Esophagus squamous epithelium (tissue), 4 donors: ENCODE measurements at regions not wholly inside any gene's neighbourhood (a gene's known extent, or its start where the extent isn't known, plus 50 kb on each side); places are given as distances from the start of the nearest gene placed in this dataset.

Experiments used
- POLR2A ChIP-seq, 4 donors: fragments of 450-650 bp; IDR thresholded peaks; one replicate each; pipeline ENCODE4 v1.6.1; 2017; ENCODE audit warnings: antibody characterized with exemption in 4 of 4, mild to moderate bottlenecking in 4 of 4, moderate library complexity in 3 of 4
- TF ChIP-seq, protein P1 (sequence below), 6 experiments: fragments of 450-650 bp in 4 of 6; fragments of 200-600 bp in 2 of 6; sonication (generic) in 2 of 6; IDR thresholded peaks; one replicate each; pipeline ENCODE4 v1.5.1; 2016 to 2019; ENCODE audit warnings: antibody characterized with exemption in 6 of 6, mild to moderate bottlenecking in 4 of 6, moderate library complexity in 4 of 6

DNA sequence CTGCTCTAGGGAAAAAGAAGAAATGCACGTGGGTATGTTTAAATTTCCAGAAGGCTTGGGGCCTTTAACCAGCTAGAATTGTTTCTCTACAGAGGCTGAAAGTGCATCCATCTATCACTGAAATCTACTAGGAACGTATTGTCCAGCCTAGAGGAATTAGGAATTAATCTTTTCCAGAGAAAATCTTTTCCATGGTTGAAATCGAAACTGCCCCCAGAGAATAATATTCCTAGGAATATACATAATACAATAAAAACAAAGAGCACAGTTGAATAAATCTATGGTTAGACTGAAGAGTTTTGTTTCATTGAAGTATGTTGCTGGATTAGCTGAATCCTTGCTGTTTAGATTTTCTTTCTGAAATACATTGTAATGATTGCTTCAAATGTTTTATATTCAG is 378.5 kb downstream of the PLK2 start:
- TF ChIP-seq, protein P1, sequence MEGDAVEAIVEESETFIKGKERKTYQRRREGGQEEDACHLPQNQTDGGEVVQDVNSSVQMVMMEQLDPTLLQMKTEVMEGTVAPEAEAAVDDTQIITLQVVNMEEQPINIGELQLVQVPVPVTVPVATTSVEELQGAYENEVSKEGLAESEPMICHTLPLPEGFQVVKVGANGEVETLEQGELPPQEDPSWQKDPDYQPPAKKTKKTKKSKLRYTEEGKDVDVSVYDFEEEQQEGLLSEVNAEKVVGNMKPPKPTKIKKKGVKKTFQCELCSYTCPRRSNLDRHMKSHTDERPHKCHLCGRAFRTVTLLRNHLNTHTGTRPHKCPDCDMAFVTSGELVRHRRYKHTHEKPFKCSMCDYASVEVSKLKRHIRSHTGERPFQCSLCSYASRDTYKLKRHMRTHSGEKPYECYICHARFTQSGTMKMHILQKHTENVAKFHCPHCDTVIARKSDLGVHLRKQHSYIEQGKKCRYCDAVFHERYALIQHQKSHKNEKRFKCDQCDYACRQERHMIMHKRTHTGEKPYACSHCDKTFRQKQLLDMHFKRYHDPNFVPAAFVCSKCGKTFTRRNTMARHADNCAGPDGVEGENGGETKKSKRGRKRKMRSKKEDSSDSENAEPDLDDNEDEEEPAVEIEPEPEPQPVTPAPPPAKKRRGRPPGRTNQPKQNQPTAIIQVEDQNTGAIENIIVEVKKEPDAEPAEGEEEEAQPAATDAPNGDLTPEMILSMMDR (IDR thresholded peaks at IDR 0.05): no peak
- TF ChIP-seq POLR2A (IDR thresholded peaks at IDR 0.05): no peak
